Endodermal cell (in vitro differentiated cells): ENCODE measurements at regions not wholly inside any gene's neighbourhood (a gene's known extent, or its start where the extent isn't known, plus 50 kb on each side); places are given as distances from the start of the nearest gene placed in this dataset. TPM values are rescaled to one million over a fixed set of nuclear protein-coding genes. Genes with fewer than 3 reads are reported as not detected.

Experiments
- DNase-seq: peaks from one replicate; pipeline ENCODE4 v3.0.0-alpha.2; 2017
- H3K27ac ChIP-seq: 2 replicates; pipeline ENCODE4 v1.5.1; 2013; ENCODE audit warnings: mild to moderate bottlenecking, low read depth, low read length, moderate library complexity
- H3K27me3 ChIP-seq: 2 replicates; pipeline ENCODE4 v1.6.1; 2013; ENCODE audit warnings: mild to moderate bottlenecking, low read length, moderate library complexity; ENCODE audit not compliant: insufficient read depth, control insufficient read depth, poor library complexity, severe bottlenecking
- H3K36me3 ChIP-seq: 2 replicates; pipeline ENCODE4 v1.7.0; 2013; ENCODE audit warnings: mild to moderate bottlenecking, low read length, moderate library complexity; ENCODE audit not compliant: control insufficient read depth, insufficient read depth
- H3K4me1 ChIP-seq: one replicate; pipeline ENCODE4 v1.7.0; 2013; ENCODE audit warnings: low read length; ENCODE audit not compliant: control insufficient read depth, insufficient read depth
- H3K4me3 ChIP-seq: 2 replicates; pipeline ENCODE4 v1.5.1; 2013; ENCODE audit warnings: mild to moderate bottlenecking, low read length, moderate library complexity
- H3K9ac ChIP-seq: 2 replicates; pipeline ENCODE4 v1.6.1; 2013; ENCODE audit warnings: mild to moderate bottlenecking, low read length, moderate library complexity; ENCODE audit not compliant: poor library complexity, severe bottlenecking; ENCODE audit errors: extremely low read depth
- H3K9me3 ChIP-seq: 2 replicates; pipeline ENCODE4 v1.6.1; 2013; ENCODE audit warnings: mild to moderate bottlenecking, low read length, moderate library complexity; ENCODE audit not compliant: control insufficient read depth
- H3K27ac Mint-ChIP-seq: 2 replicates; pipeline ENCODE4 v1.8.0; 2020; ENCODE audit warnings: mixed read lengths
- H3K27me3 Mint-ChIP-seq: 2 replicates; pipeline ENCODE4 v1.8.0; 2021; ENCODE audit warnings: mild to moderate bottlenecking, mixed read lengths; ENCODE audit not compliant: insufficient read depth
- H3K36me3 Mint-ChIP-seq: 2 replicates; pipeline ENCODE4 v1.8.0; 2020; ENCODE audit warnings: low read depth, mixed read lengths
- H3K4me1 Mint-ChIP-seq: 2 replicates; pipeline ENCODE4 v1.8.0; 2020; ENCODE audit warnings: mixed read lengths
- H3K4me3 Mint-ChIP-seq: 2 replicates; pipeline ENCODE4 v1.8.0; 2020; ENCODE audit warnings: mild to moderate bottlenecking, moderate library complexity, mixed read lengths
- H3K9me3 Mint-ChIP-seq: 2 replicates; pipeline ENCODE4 v1.8.0; 2020; ENCODE audit warnings: mild to moderate bottlenecking, mixed read lengths
- WGBS, 2 experiments: methylation state at CpG; one replicate each; pipeline versions ENCODE4 v1.1.5 to v1.1.7; 2013; ENCODE audit warnings: missing lambda C conversion rate in 2 of 2, mixed read lengths in 1 of 2; ENCODE audit not compliant: insufficient coverage in 1 of 2, insufficient read length in 1 of 2; 5-methylcytosine and 5-hydroxymethylcytosine counted together
- microRNA-seq: library from miRNA; unstranded; fragments of <30 nt; microRNA quantifications from one replicate; pipeline ENCODE4 v1.2.0, GENCODE V29; 2020; ENCODE audit warnings: borderline microRNAs expressed
- TF ChIP-seq, protein P1 (sequence below): fragments of 200-600 bp; sonication (generic); conservative IDR thresholded peaks from 2 replicates; pipeline ENCODE4 v1.5.0; 2021; ENCODE audit warnings: antibody characterized with exemption, mild to moderate bottlenecking

DNA sequence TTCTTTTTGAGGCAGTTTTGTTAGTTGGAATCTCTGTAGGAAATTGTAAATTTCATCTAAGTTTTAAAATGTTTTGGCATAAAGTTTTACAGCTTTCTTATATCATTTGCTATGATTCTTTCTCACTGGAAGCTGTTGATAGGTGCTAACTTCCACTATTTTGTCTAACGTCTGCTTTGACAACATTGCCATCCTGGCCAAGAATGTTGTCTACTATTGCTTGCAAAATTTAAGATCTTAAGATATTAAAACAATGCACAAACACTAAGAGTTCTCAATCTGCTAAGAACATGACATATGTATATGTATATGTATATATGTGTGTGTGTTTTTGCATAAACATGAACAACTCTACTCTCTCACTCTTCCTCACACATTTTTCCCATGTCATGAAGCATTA, 64.1 kb upstream of the MDGA2 start:
- DNase-seq: no peak
- H3K36me3 Mint-ChIP-seq: no peaks in the 10 kb centered on the region
- Histone ChIP-seq H3K27me3 (no peaks in the 10 kb centered on the region), H3K27ac (no peak overlapping the region), H3K9ac (no peak overlapping the region), H3K4me1 (no peaks in the 10 kb centered on the region), H3K36me3 (no peaks in the 10 kb centered on the region), H3K4me3 (no peak overlapping the region), H3K9me3 (no peaks in the 10 kb centered on the region)
- H3K9me3 Mint-ChIP-seq: no peaks in the 10 kb centered on the region
- H3K27ac Mint-ChIP-seq: no peak overlapping the region
- no peak overlapping the region for H3K4me3 Mint-ChIP-seq
- TF ChIP-seq, protein P1, sequence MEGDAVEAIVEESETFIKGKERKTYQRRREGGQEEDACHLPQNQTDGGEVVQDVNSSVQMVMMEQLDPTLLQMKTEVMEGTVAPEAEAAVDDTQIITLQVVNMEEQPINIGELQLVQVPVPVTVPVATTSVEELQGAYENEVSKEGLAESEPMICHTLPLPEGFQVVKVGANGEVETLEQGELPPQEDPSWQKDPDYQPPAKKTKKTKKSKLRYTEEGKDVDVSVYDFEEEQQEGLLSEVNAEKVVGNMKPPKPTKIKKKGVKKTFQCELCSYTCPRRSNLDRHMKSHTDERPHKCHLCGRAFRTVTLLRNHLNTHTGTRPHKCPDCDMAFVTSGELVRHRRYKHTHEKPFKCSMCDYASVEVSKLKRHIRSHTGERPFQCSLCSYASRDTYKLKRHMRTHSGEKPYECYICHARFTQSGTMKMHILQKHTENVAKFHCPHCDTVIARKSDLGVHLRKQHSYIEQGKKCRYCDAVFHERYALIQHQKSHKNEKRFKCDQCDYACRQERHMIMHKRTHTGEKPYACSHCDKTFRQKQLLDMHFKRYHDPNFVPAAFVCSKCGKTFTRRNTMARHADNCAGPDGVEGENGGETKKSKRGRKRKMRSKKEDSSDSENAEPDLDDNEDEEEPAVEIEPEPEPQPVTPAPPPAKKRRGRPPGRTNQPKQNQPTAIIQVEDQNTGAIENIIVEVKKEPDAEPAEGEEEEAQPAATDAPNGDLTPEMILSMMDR: no peak
- H3K27me3 Mint-ChIP-seq: no peaks in the 10 kb centered on the region
- WGBS, 2 experiments: 81% methylated on average over 1 of the region's 1 CpG; no CpG with 5 or more reads in 1 of the 2 experiments
- no peaks in the 10 kb centered on the region for H3K4me1 Mint-ChIP-seq

DNA sequence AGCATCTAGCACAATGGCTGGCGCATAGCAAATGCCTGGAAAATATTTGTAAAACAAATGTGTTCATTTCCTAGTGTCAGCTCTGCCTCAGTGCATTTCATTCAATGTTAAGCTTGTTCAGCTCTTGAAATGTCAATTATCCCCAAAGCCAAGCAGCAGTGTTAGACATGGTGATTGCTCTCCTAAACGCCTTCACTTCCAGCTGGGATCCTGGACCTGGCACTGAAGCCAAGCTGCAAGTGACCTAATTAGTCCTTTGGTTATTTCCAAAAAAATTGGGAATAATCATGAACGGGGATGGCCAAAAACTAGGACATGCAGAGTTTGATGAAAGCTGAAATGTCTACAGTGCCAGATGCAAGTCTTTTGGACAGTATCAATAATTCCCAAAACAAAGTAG, 54.9 kb upstream of the MDGA2 start:
- no peak overlapping the region for H3K27ac Mint-ChIP-seq
- Histone ChIP-seq H3K9me3 (no peaks in the 10 kb centered on the region), H3K9ac (no peak overlapping the region), H3K27me3 (no peaks in the 10 kb centered on the region), H3K4me3 (no peak overlapping the region), H3K36me3 (no peaks in the 10 kb centered on the region), H3K27ac (no peak overlapping the region), H3K4me1 (no peaks in the 10 kb centered on the region)
- H3K9me3 Mint-ChIP-seq: no peaks in the 10 kb centered on the region
- H3K36me3 Mint-ChIP-seq: peaks cover 6% of the 10 kb centered on the region
- DNase-seq: no peak
- peaks cover 5% of the 10 kb centered on the region for H3K4me1 Mint-ChIP-seq
- TF ChIP-seq, protein P1: no peak
- no peak overlapping the region for H3K4me3 Mint-ChIP-seq
- WGBS, 2 experiments: 86 to 97% methylated on average over 3 of the region's 3 CpGs
- no peaks in the 10 kb centered on the region for H3K27me3 Mint-ChIP-seq

Small RNAs in the stretch of these regions (microRNA-seq; reads per million reads assigned to microRNA genes)
- gene MIR548Y: not detected
